ENCODE measurements at regions not wholly inside any gene's neighbourhood (a gene's known extent, or its start where the extent isn't known, plus 50 kb on each side); places are given as distances from the start of the nearest gene placed in this dataset.
"Not testable (repeated sequence)": the region's sequence is repeated elsewhere in the genome, so short reads cannot be mapped to it uniquely, and the experiment has no call there.

DNA sequence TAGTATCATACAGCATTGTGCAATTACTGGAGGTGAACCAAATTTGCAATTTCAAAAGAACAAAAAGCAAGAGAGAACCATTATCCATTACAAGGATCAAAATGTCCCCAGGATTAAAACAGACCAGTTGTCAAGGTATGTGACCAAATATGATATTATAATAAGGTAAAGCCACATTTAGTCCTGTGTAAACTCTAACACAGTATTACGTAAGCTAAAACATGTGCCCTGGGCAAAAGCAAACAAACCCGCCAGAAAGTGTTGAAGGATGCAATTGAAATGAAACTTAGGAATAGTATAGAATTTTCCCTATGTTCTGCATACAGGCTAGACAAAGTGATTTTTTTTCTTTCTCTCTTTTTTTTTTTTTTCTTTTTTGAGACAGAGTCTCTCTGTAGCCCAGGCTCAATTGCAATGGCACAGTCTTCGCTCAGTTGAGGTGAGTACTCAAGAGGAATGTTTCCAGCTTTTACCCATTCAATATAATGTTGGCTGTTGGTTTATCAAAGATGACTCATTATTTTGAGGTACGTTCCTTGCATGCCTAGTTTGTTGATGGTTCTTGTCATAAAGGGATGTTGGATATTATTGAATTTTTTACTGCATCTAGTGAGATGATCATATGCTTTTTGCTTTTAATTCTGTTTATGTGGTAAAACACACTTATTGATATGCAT is 137.1 kb upstream of the FOXG1 start:
- DNase-seq = peak; percentile 18

DNA sequence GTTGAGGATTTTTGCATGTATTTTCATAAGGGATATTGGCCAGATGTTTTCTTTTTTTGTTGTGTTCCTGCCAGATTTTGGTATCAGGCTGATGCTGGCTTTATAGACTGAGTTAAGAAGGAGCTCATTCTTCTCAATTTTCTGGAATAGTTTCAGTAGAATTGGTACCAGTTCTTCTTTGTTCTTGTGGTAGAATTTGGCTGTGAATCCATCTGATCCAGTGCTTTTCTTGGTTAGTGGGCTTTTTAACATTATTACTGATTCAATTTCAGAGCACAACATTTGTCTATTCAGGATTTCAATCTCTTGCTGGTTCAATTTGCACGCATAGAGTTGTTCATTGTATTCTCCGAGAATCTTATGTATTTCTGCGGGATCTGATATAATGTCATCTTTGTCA is 136.5 kb upstream of the FOXG1 start:
- no peak for DNase-seq

- peak; percentile 75 for DNase-seq
These were observed 131.2 kb upstream of the FOXG1 start for GRCh38 chr14:28635387-28635786.

DNA sequence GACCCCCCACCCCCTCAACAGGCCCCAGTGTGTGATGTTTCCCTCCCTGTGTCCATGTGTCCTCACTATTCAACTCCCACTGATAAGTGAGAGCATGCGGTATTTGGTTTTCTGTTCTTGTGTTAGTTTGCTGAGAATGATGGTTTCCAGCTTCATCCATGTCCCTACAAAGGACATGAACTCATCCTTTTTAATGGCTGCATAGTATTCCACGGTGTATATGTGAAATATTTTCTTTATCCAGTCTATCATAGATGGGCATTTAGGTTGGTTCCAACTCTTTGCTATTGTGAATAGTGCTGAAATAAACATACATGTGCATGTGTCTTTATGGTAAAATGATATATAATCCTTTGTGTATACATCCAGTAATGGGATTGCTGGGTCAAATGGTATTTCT is 130.8 kb upstream of the FOXG1 start:
- not testable (repeated sequence) for DNase-seq

- DNase-seq = not testable (repeated sequence)
These were observed 125.4 kb upstream of the FOXG1 start for GRCh38 chr14:28641189-28641588.

GRCh38 chr14:28651148-28651547 is 115.4 kb upstream of the FOXG1 start:
- DNase-seq = no peak

DNA sequence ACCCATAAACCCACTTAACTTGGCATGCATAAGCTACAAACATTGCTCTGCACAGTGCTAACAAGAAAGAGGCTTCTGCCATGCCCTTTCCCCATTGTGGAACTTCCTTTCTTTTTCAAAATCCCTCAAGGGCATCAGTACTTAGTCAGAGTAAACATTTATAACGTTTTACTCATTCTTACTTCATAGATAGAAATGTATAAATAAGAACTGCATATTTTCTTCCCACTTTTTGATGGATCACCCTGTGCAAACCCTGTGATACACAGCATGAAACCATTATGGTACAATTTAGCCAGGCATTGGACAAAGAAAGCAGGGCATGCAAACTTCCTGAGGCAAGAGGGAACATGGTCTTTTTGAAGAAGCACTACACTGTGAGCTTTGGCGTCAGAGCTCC is 113.8 kb upstream of the FOXG1 start:
- no peak for DNase-seq

- no peak for DNase-seq
These were observed 113.1 kb upstream of the FOXG1 start for GRCh38 chr14:28653521-28653920.

DNA sequence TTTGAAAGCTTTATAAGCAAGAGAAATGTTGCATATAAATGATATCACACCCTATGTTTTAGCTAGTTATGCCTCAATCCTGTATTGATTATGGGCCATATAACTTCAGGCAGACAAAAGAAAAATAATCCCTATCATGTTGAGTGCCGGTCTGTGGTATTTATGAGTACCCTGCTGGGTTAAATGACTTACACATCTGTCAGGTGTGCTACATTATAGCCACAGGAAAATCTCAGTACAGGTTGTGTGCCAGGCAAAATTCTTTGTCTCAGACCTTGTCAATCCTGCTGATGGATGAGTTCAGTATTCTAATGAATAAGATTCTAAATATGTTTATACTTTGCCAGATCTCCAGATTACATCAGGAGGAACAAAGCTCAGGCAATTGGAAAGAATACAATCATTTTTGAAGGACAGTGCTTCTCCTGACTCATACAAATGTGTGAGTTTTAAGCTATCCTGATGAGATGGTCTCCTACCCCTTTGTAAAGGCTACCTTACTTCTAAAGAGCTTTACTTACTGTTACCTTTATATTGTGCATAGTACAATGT is 109.8 kb upstream of the FOXG1 start:
- DNase-seq = no peak

DNA sequence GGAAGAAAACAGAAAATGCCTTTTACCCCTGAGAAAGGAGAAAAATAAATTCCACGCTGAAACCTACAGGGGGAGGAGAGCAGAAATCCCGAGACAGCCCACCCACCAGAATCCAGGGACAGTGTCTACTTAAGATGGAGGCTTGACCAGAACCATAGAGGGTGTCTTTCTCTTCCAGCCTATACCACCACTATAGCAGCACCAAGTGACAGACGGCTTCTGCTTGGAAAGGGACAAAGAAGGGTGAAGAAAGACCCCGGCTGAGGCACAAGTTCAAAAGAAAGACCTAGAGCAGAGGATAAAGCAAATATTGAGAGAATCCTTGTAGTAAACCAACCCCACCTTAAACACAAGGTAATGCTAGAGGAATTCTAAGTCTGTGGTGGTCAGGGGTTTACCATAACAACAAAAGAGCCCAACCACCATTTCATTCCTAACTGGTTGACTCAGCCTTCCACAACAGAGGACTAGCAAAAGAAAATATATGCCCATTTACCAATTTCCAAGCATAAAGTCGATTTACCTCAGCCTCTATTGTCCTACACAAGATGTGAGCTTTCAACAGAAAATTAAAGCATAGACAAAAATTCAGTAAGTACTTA is 105.3 kb upstream of the FOXG1 start:
- DNase-seq = no peak

DNA sequence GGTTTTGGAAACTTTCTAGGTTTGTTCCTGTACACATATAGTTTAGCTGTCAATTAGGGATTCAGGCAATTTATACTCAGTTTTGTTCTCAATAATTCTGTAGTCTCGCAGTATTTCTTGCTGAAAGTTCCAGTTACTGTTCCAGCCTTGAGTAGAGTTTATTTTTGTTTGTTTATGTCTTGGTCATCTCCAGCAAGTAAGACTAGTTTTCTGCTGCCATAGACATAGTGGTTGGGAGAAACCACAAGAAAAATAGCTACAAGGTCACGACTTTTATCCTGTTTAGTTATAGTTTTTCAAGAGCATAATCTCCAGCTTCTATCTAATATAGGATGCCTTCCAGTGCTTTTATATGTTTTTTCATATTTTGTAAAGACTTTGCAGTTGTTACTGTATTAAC is 99.6 kb upstream of the FOXG1 start:
- DNase-seq = no peak

GRCh38 chr14:28671425-28671824 is 95.2 kb upstream of the FOXG1 start:
- DNase-seq = no peak

DNA sequence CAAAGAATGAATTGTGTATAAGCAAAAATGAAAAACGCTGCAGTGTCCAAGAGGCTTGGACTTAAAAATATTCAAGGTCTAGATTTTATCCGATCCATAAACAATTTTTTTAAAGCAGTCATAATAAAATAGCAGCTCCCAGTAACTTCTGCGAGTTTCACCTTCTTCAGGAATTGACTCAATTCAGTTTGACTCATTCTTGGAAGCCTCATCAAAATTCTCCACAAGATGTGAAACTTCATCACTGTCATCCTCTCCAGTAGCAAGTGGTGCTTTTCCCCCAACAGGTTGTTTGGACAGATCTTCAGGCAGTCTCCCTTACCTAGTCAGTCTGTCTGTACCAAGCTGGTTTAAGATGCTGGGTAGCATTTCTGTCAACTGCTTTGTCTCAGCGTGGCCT is 93.5 kb upstream of the FOXG1 start:
- DNase-seq = no peak

DNA sequence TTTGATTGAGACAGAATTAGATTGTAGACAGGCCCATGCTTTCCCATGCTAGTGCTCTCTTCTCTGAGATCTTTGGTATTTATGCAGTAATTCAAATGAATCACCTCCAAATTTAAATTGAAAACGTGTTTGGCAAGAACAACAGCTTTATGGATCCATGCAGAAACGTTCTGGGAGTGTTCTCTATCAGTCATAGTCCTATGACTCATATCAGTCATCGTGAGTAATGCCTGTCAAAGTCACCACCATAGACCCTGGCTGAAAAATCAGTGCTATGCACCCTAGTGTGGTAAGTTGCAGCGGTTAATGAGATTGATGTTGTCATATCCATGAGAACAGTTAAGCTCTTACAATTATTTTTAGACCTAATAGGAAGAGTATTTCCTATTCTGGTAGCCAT is 90.1 kb upstream of the FOXG1 start:
- DNase-seq = no peak

GRCh38 chr14:28677381-28677780 is 89.2 kb upstream of the FOXG1 start:
- DNase-seq = no peak

DNA sequence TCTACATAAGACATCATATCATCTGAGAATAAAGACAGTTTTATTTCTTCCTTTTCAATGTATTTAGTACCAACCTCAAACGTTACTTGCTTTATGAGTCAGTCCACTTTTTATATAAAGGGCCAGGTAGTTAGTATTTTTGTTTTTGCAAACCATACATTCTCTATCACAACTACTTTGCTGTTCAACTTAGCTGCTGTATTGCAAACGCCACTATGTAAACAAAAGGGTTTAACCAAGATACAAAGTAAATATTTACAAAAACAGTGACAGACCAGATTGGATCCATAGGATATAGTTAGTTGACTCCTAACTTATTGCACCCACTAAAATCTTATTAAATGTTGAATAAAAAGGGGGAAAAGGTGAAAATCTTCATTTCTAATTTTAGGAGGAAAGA is 87.7 kb upstream of the FOXG1 start:
- no peak for DNase-seq

GRCh38 chr14:28681681-28682080 is 84.9 kb upstream of the FOXG1 start:
- no peak for DNase-seq

- no peak for DNase-seq
These were observed 76.4 kb upstream of the FOXG1 start for GRCh38 chr14:28690029-28690692.

- DNase-seq = no peak
These were observed 71.5 kb upstream of the FOXG1 start for GRCh38 chr14:28695109-28695508.

DNA sequence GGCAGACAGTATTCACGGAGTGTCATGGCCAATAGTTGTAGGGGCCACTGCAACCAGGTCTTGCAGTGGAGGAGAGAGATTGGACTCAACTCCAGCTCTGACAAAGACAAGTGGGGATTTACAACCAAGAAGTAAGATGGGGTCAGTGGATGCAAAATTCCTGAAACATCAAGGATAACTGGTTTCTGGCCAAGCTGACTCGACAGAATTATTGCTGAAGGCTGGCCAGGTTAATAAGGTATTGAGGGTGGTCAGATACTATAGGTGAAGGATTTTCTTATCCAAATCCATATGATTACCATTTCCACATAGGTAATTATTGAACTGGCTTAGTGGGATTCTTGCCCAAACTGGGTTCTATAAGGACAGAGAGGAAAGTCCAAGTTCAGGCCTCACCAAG is 64.9 kb upstream of the FOXG1 start:
- DNase-seq = no peak

DNA sequence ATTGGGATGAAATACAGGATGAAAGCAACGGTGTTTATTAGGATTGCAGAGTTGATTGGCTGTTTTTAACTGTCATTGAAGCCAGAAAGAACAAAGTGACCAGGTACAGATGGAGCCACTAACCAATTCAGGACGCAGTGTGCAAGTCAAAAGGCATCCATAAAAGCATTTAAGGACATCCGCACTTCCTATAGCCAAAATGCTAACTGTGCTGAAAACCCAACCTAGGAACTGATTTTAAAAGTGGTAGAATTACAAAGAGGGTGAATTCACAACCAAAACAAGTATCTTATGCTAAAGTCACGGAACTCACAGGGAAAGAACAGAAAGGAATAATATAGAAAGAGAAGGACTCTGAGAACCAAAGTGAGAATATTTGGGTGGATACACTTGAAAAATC is 63.1 kb upstream of the FOXG1 start:
- DNase-seq = no peak

- no peak for DNase-seq
These were observed 62.4 kb upstream of the FOXG1 start for GRCh38 chr14:28704153-28704552.

- no peak for DNase-seq
These were observed 58.8 kb upstream of the FOXG1 start for GRCh38 chr14:28707814-28708213.
